GM12878 (cell line): ENCODE measurements at regions not wholly inside any gene's neighbourhood (a gene's known extent, or its start where the extent isn't known, plus 50 kb on each side); places are given as distances from the start of the nearest gene placed in this dataset.

Experiments
- ATAC-seq: fragments of 200-7000 bp; cut with Tn5 transposase; 3 replicates; pipeline ENCODE4 v1.9.1; 2020; ENCODE audit warnings: mild to moderate bottlenecking, moderate library complexity
- BruUV-seq: library from RNA; stranded (reverse); fragments of 400-500 nt; replicated peaks from 2 replicates; lab custom pipeline; 2021; lab: Mats Ljungman, UMichigan
- CTCF ChIA-PET: fragments of 300-600 bp; sonication (Branson Sonifier 250); formaldehyde crosslinking; extraction: SDS; loops from one replicate; lab custom pipeline; 2021; ENCODE audit warnings: inconsistent platforms; lab: Yijun Ruan, JAX
- POLR2A ChIA-PET: fragments of 350-600 bp; formaldehyde crosslinking; extraction: SDS; loops from one replicate; lab custom pipeline; 2021; ENCODE audit warnings: inconsistent platforms; lab: Charles Lee
- RAD21 ChIA-PET: fragments of 300-600 bp; sonication (Branson Sonifier 250); formaldehyde crosslinking; loops from one replicate; lab custom pipeline; 2023; ENCODE audit warnings: antibody characterized with exemption; ENCODE audit not compliant: unreplicated experiment; lab: Charles Lee
- SMC1A ChIA-PET: fragments of 300-600 bp; sonication (Branson Sonifier 250); formaldehyde crosslinking; loops from one replicate; lab custom pipeline; 2023; ENCODE audit not compliant: unreplicated experiment, uncharacterized antibody; lab: Charles Lee
- DNase-seq: peaks from one replicate; pipeline ENCODE4 v3.0.0-alpha.2; 2011; ENCODE audit warnings: low read depth, low spot score
- FAIRE-seq: peaks from 3 replicates; lab custom pipeline; 2011; peaks lifted over from hg19 to GRCh38; lab: Jason Lieb, UNC
- H2AFZ ChIP-seq: 2 replicates; pipeline ENCODE4 v1.6.0; 2011; ENCODE audit warnings: low read depth, low read length, control low read depth; ENCODE audit not compliant: control insufficient read depth
- H3K27ac ChIP-seq: 2 replicates; pipeline ENCODE4 v1.5.1; 2011; ENCODE audit warnings: control low read depth; ENCODE audit not compliant: control insufficient read depth, insufficient read depth
- H3K27me3 ChIP-seq, 2 experiments: replicated peaks in 1 of 2; 2 replicates each; pipeline versions ENCODE4 v1.6.0 to v1.6.1; 2011; ENCODE audit warnings: low read length in 1 of 2; ENCODE audit not compliant: control insufficient read depth in 2 of 2, insufficient read depth in 2 of 2
- H3K36me3 ChIP-seq, 2 experiments: 2 replicates each; pipeline ENCODE4 v1.5.1; 2011; ENCODE audit warnings: low read length in 1 of 2; ENCODE audit not compliant: control insufficient read depth in 2 of 2, insufficient read depth in 2 of 2
- H3K4me1 ChIP-seq: 2 replicates; pipeline ENCODE4 v1.6.1; 2011; ENCODE audit warnings: mild to moderate bottlenecking, low read length, moderate library complexity, mixed read lengths; ENCODE audit not compliant: control insufficient read depth, insufficient read depth
- H3K4me2 ChIP-seq: 2 replicates; pipeline ENCODE4 v1.6.0; 2011; ENCODE audit warnings: control low read depth; ENCODE audit not compliant: control insufficient read depth, insufficient read depth
- H3K4me3 ChIP-seq: fragments of 200-600 bp; sonication (generic); 2 replicates; pipeline ENCODE4 v1.5.1; 2016
- H3K79me2 ChIP-seq: 2 replicates; pipeline ENCODE4 v1.6.0; 2011; ENCODE audit warnings: low read length; ENCODE audit not compliant: control insufficient read depth, insufficient read depth
- H3K9ac ChIP-seq: 2 replicates; pipeline ENCODE4 v1.8.0; 2011; ENCODE audit warnings: low read length, control low read depth, mixed read lengths; ENCODE audit not compliant: control insufficient read depth, insufficient read depth
- H3K9me3 ChIP-seq: replicated peaks from 3 replicates; pipeline ENCODE4 v1.5.1; 2011; ENCODE audit warnings: mild to moderate bottlenecking, low read length; ENCODE audit not compliant: control insufficient read depth, insufficient read depth
- H4K20me1 ChIP-seq: 2 replicates; pipeline ENCODE4 v1.6.0; 2011; ENCODE audit not compliant: control insufficient read depth, insufficient read depth
- BCL11A ChIP-seq: IDR thresholded peaks from 2 replicates; pipeline ENCODE4 v1.6.1; 2011; ENCODE audit warnings: low read depth, low read length
- CBX3 ChIP-seq: fragments of 200-600 bp; sonication (generic); IDR thresholded peaks from 2 replicates; pipeline ENCODE4 v1.6.1; 2016; ENCODE audit warnings: low read depth, borderline replicate concordance
- CHD1 ChIP-seq: IDR thresholded peaks from 2 replicates; pipeline ENCODE4 v1.6.1; 2012; ENCODE audit warnings: low read depth, low read length, improper control_type of control experiment
- CHD2 ChIP-seq: IDR thresholded peaks from 2 replicates; pipeline ENCODE4 v1.6.1; 2011; ENCODE audit warnings: low read depth, low read length, improper control_type of control experiment, borderline replicate concordance
- CREB1 ChIP-seq: IDR thresholded peaks from 2 replicates; pipeline ENCODE4 v1.6.1; 2012; ENCODE audit warnings: low read depth, mild to moderate bottlenecking, inconsistent platforms
- DPF2 ChIP-seq: fragments of 450-650 bp; IDR thresholded peaks from 2 replicates; pipeline ENCODE4 v1.6.1; 2017; ENCODE audit warnings: mild to moderate bottlenecking
- EGR1 ChIP-seq, 2 experiments: IDR thresholded peaks; 1 replicate in 1 of 2; 2 replicates in 1 of 2; pipeline ENCODE4 v1.6.1; 2011 to 2012; ENCODE audit warnings: low read depth in 2 of 2, low read length in 2 of 2, borderline replicate concordance in 1 of 2, mild to moderate bottlenecking in 1 of 2, moderate library complexity in 1 of 2
- IKZF1 ChIP-seq: fragments of 450-650 bp; conservative IDR thresholded peaks from 2 replicates; pipeline ENCODE4 v1.6.1; 2017; ENCODE audit warnings: antibody characterized with exemption, mild to moderate bottlenecking
- IKZF2 ChIP-seq, 2 experiments: fragments of 450-650 bp; IDR thresholded peaks; 2 replicates each; pipeline ENCODE4 v1.6.1; 2017; ENCODE audit warnings: mild to moderate bottlenecking in 2 of 2, moderate library complexity in 2 of 2
- KDM1A ChIP-seq: fragments of 200-600 bp; sonication (generic); IDR thresholded peaks from 2 replicates; pipeline ENCODE4 v1.6.1; 2016; ENCODE audit warnings: borderline replicate concordance
- MTA2 ChIP-seq: fragments of 450-650 bp; IDR thresholded peaks from 2 replicates; pipeline ENCODE4 v1.6.1; 2016; ENCODE audit warnings: low read depth, mild to moderate bottlenecking, moderate library complexity
- NBN ChIP-seq: fragments of 450-650 bp; IDR thresholded peaks from 2 replicates; pipeline ENCODE4 v1.6.1; 2016
- PAX8 ChIP-seq: fragments of 450-650 bp; IDR thresholded peaks from 2 replicates; pipeline ENCODE4 v1.6.1; 2017; ENCODE audit warnings: mild to moderate bottlenecking, moderate library complexity
- RAD21 ChIP-seq: IDR thresholded peaks from 2 replicates; pipeline ENCODE4 v1.6.1; 2011; ENCODE audit warnings: mild to moderate bottlenecking, low read depth, low read length, moderate library complexity; ENCODE audit not compliant: insufficient read depth
- RFX5 ChIP-seq: IDR thresholded peaks from 2 replicates; pipeline ENCODE4 v1.6.1; 2011; ENCODE audit warnings: low read depth, low read length, improper control_type of control experiment
- ZNF217 ChIP-seq: fragments of 450-650 bp; IDR thresholded peaks from 2 replicates; pipeline ENCODE4 v1.6.1; 2017; ENCODE audit warnings: antibody characterized with exemption, mild to moderate bottlenecking
- ZSCAN29 ChIP-seq: fragments of 450-650 bp; IDR thresholded peaks from 2 replicates; pipeline ENCODE4 v1.6.1; 2017; ENCODE audit warnings: mild to moderate bottlenecking, moderate library complexity
- WGBS: methylation state at CpG from one replicate; pipeline ENCODE4 v1.1.6; 2016; ENCODE audit warnings: low lambda C conversion rate; ENCODE audit not compliant: insufficient replicate concordance, insufficient coverage; ENCODE audit errors: missing lambda C conversion rate; 5-methylcytosine and 5-hydroxymethylcytosine counted together
- in situ Hi-C: fragments of 300-500 bp; cut with MboI; formaldehyde crosslinking; loops from 9 replicates; pipeline ENCODE4 v1.14.3; 2018; ENCODE audit warnings: mixed read lengths
- intact Hi-C: fragments of 100-400 bp; cut with micrococcal nuclease; formaldehyde crosslinking; loops from one replicate; pipeline ENCODE4 v1.14.2; 2022; ENCODE audit not compliant: unreplicated experiment
- TF ChIP-seq, protein P1 (sequence below): IDR thresholded peaks from 2 replicates; pipeline ENCODE4 v1.6.1; 2011; ENCODE audit warnings: mild to moderate bottlenecking, low read depth, low read length, moderate library complexity; ENCODE audit not compliant: insufficient replicate concordance
- TF ChIP-seq, protein P2 (sequence below): fragments of 450-650 bp; formaldehyde crosslinking; IDR thresholded peaks from 2 replicates; pipeline ENCODE4 v1.4.0; 2020; ENCODE audit warnings: mild to moderate bottlenecking, moderate library complexity

DNA sequence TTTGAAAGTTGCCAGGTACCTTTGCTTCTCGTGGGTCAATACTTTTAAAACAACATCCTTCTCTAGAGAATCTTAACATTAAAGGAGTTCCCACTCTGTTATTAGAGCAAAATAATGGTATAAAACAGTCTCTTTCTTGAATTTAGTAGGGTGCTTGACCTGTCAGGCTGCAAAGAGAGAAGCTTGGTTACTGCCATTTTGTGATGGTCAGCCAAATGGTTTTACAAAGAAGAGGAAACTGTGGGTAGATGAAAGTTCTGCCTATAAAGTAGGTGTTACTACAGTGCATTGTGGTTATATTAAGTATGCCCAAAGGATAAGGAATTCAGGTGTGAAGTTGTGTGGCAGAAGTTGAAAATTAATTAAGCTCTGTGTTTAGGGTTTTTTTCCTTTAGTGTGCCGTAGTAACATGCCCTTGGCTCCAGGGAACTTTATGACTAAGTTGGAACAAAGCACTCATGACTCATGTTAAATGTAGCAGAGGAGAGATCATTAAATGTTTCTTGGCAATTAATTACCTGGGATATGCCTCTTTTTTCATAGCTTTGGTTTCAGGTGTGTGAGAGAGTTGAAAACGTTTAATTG lies 354.0 kb upstream of the KITLG start:
- in situ Hi-C loops, result no loop called here
- RAD21 ChIA-PET, result interaction anchor here (0.6 to 0.9 kb wide), 2 partner anchors 38 to 786 kb away, joined by 3 read pairs; no protein-coding TSS in a partner anchor
- H2AFZ ChIP-seq, result no peak overlapping the region
- ATAC-seq, result peak; percentile 29
- H3K9ac ChIP-seq, result no peak overlapping the region
- BruUV-seq, result no TSS peak
- H3K79me2 ChIP-seq, result no peaks in the 10 kb centered on the region
- no peak for FAIRE-seq
- H3K9me3 ChIP-seq, result no peaks in the 10 kb centered on the region
- no peak overlapping the region for H3K27ac ChIP-seq
- no peak overlapping the region for H3K4me3 ChIP-seq
- 0% methylated on average over 3 of the region's 3 CpGs for WGBS
- intact Hi-C loops, result no loop called here
- SMC1A ChIA-PET, result interaction anchor here (0.7 to 1.4 kb wide), 4 partner anchors 10 to 196 kb away, joined by 3 read pairs; no protein-coding TSS in a partner anchor
- H3K36me3 ChIP-seq, result no peaks in the 10 kb centered on the region
- no peaks in the 10 kb centered on the region for H3K4me1 ChIP-seq
- CTCF ChIA-PET, result interaction anchor here (0.6 to 1.5 kb wide), 2 partner anchors 7 to 573 kb away, joined by 3 read pairs; no protein-coding TSS in a partner anchor
- H3K27me3 ChIP-seq, result no peaks in the 10 kb centered on the region
- no peak for DNase-seq
- H3K4me2 ChIP-seq, result no peak overlapping the region
- POLR2A ChIA-PET, result no interaction called here
- no peaks in the 10 kb centered on the region for H4K20me1 ChIP-seq
- no peak for TF ChIP-seq ZSCAN29
- TF ChIP-seq MTA2, result peak; percentile 85
- peak; percentile 84 for TF ChIP-seq IKZF1
- TF ChIP-seq NBN, result no peak
- TF ChIP-seq RAD21, result no peak
- TF ChIP-seq IKZF2 (IDR thresholded peaks at IDR 0.05), result peak; percentile 66 to 69
- no peak for TF ChIP-seq KDM1A
- TF ChIP-seq BCL11A, result no peak; the same call in 1 of the 2 replicates
- TF ChIP-seq EGR1 (IDR thresholded peaks at IDR 0.05; ENCODE audit: borderline replicate concordance in 1 of 2, low read depth in 2 of 2, low read length in 2 of 2), result no peak
- no peak for TF ChIP-seq PAX8
- TF ChIP-seq ZNF217, result no peak
- no peak for TF ChIP-seq CREB1
- TF ChIP-seq DPF2, result 0 out of 2 replicates have a peak, but pooled peaks have one; percentile 39
- no peak for TF ChIP-seq RFX5
- TF ChIP-seq CHD2, result no peak
- no peak for TF ChIP-seq CBX3
- TF ChIP-seq, protein P1, sequence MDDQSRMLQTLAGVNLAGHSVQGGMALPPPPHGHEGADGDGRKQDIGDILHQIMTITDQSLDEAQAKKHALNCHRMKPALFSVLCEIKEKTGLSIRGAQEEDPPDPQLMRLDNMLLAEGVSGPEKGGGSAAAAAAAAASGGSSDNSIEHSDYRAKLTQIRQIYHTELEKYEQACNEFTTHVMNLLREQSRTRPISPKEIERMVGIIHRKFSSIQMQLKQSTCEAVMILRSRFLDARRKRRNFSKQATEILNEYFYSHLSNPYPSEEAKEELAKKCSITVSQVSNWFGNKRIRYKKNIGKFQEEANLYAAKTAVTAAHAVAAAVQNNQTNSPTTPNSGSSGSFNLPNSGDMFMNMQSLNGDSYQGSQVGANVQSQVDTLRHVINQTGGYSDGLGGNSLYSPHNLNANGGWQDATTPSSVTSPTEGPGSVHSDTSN, result no peak
- no peak for TF ChIP-seq CHD1
- TF ChIP-seq, protein P2, sequence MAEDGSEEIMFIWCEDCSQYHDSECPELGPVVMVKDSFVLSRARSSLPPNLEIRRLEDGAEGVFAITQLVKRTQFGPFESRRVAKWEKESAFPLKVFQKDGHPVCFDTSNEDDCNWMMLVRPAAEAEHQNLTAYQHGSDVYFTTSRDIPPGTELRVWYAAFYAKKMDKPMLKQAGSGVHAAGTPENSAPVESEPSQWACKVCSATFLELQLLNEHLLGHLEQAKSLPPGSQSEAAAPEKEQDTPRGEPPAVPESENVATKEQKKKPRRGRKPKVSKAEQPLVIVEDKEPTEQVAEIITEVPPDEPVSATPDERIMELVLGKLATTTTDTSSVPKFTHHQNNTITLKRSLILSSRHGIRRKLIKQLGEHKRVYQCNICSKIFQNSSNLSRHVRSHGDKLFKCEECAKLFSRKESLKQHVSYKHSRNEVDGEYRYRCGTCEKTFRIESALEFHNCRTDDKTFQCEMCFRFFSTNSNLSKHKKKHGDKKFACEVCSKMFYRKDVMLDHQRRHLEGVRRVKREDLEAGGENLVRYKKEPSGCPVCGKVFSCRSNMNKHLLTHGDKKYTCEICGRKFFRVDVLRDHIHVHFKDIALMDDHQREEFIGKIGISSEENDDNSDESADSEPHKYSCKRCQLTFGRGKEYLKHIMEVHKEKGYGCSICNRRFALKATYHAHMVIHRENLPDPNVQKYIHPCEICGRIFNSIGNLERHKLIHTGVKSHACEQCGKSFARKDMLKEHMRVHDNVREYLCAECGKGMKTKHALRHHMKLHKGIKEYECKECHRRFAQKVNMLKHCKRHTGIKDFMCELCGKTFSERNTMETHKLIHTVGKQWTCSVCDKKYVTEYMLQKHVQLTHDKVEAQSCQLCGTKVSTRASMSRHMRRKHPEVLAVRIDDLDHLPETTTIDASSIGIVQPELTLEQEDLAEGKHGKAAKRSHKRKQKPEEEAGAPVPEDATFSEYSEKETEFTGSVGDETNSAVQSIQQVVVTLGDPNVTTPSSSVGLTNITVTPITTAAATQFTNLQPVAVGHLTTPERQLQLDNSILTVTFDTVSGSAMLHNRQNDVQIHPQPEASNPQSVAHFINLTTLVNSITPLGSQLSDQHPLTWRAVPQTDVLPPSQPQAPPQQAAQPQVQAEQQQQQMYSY, result no peak
